Testis (tissue), 2 donors: ENCODE measurements at regions not wholly inside any gene's neighbourhood (a gene's known extent, or its start where the extent isn't known, plus 50 kb on each side); places are given as distances from the start of the nearest gene placed in this dataset.

Source experiments
- CTCF ChIP-seq, 3 experiments: fragments of 450-650 bp in 2 of 3; fragments of 200-600 bp in 1 of 3; sonication (generic) in 1 of 3; IDR thresholded peaks; one replicate each; pipeline ENCODE4 v1.5.1; 2016 to 2019; ENCODE audit warnings: antibody characterized with exemption in 3 of 3, mild to moderate bottlenecking in 2 of 3, moderate library complexity in 1 of 3
- POLR2A ChIP-seq: fragments of 450-650 bp; IDR thresholded peaks from one replicate; pipeline ENCODE4 v1.6.1; 2017; ENCODE audit warnings: antibody characterized with exemption, mild to moderate bottlenecking, moderate library complexity

DNA sequence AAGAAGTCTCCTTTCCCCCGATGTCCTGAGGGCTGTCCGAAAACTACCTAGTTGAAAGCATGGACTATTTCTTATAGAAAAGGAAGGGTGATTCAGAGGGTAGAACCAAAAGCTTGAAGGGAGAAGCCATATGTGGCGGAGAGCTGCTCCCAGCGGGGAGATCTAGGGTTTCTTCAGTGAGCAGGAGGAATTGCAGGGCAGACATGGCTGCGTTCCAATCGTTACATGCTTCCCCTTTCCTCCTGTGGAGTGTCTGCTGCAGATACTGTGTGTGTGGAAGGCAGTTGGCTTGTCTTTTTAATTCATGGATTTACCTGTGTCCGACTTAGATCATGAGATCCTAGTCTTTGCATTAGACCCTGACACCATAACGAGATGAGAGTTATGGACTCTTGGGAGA, 799.5 kb downstream of the QKI start:
- TF ChIP-seq CTCF (IDR thresholded peaks at IDR 0.05), result no peak
- no peak for TF ChIP-seq POLR2A
